ENCODE measurements at regions not wholly inside any gene's neighbourhood (a gene's known extent, or its start where the extent isn't known, plus 50 kb on each side); places are given as distances from the start of the nearest gene placed in this dataset.

DNA sequence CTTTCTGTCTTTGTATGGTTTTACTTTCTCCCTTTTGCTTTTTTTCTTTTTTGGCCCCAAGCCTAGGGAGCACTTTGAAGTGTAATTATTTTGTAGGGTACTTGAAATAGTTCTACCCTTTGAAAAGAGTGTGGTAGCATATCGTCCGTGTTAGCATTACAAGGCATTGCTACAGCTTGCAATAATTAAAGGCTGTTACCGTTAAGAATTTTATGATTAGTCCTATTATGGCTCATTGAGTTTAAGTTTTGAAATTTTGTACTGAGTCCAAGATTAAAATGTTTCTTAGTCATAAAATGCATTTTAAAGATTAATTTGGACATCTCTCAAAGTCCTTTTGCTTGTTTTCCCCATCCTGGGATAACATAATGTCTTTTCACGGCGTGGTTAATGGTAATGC, 490.0 kb upstream of the LRRN3 start:
- no peak overlapping the region for H3K56ac ChIP-seq (ENCODE audit: low read length)
- H3K27me3 ChIP-seq (ENCODE audit: insufficient read depth, low read length, poor library complexity) = no peaks in the 10 kb centered on the region
- no peaks in the 10 kb centered on the region for H3K36me3 ChIP-seq (ENCODE audit: control insufficient read depth, insufficient read depth, low read length)
- no peak overlapping the region for H3K23ac ChIP-seq (ENCODE audit: low read length)
- no peak overlapping the region for H2AK5ac ChIP-seq (ENCODE audit: low read length)
- H2BK5ac ChIP-seq (ENCODE audit: low read length) = no peak overlapping the region
- H3K18ac ChIP-seq (ENCODE audit: low read length) = no peak overlapping the region
- H2BK120ac ChIP-seq (ENCODE audit: low read depth, low read length) = no peak overlapping the region
- no peak overlapping the region for H4K5ac ChIP-seq (ENCODE audit: low read length)
- no peaks in the 10 kb centered on the region for H3K79me1 ChIP-seq (ENCODE audit: low read length)
- H3K4ac ChIP-seq (ENCODE audit: low read depth, low read length) = no peak overlapping the region
- H3K4me1 ChIP-seq (ENCODE audit: control insufficient read depth, low read depth, low read length) = no peaks in the 10 kb centered on the region
- no CpG with 5 or more reads among the region's 5 CpGs for WGBS (ENCODE audit: extremely low coverage, insufficient coverage, low lambda C conversion rate)
- no peak overlapping the region for H3K9ac ChIP-seq (ENCODE audit: low read length)
- H3K79me2 ChIP-seq (ENCODE audit: control insufficient read depth, insufficient read depth, low read length) = no peaks in the 10 kb centered on the region
- no peak overlapping the region for H3K27ac ChIP-seq (ENCODE audit: low read depth, low read length)
- no peak overlapping the region for H4K8ac ChIP-seq (ENCODE audit: low read depth, low read length)
- H2BK15ac ChIP-seq (replicated peaks; ENCODE audit: low read depth) = no peak overlapping the region
- H3K4me2 ChIP-seq (ENCODE audit: low read length) = no peak overlapping the region
- DNase-seq = no peak
- no peak overlapping the region for H3K4me3 ChIP-seq (ENCODE audit: low read length)

- no peak overlapping the region for H4K5ac ChIP-seq (ENCODE audit: low read length)
- no peaks in the 10 kb centered on the region for H3K36me3 ChIP-seq (ENCODE audit: control insufficient read depth, insufficient read depth, low read length)
- H3K4me1 ChIP-seq (ENCODE audit: control insufficient read depth, low read depth, low read length) = no peaks in the 10 kb centered on the region
- H3K79me2 ChIP-seq (ENCODE audit: control insufficient read depth, insufficient read depth, low read length) = no peaks in the 10 kb centered on the region
- no peaks in the 10 kb centered on the region for H3K79me1 ChIP-seq (ENCODE audit: low read length)
- no CpG with 5 or more reads among the region's 1 CpG for WGBS (ENCODE audit: extremely low coverage, insufficient coverage, low lambda C conversion rate)
- no peak overlapping the region for H2BK15ac ChIP-seq (replicated peaks; ENCODE audit: low read depth)
- no peak overlapping the region for H3K23ac ChIP-seq (ENCODE audit: low read length)
- H2AK5ac ChIP-seq (ENCODE audit: low read length) = no peak overlapping the region
- no peak overlapping the region for H2BK120ac ChIP-seq (ENCODE audit: low read depth, low read length)
- H4K8ac ChIP-seq (ENCODE audit: low read depth, low read length) = no peak overlapping the region
- no peak overlapping the region for H3K4ac ChIP-seq (ENCODE audit: low read depth, low read length)
- H3K27me3 ChIP-seq (ENCODE audit: insufficient read depth, low read length, poor library complexity) = no peaks in the 10 kb centered on the region
- H3K9ac ChIP-seq (ENCODE audit: low read length) = no peak overlapping the region
- no peak overlapping the region for H3K4me3 ChIP-seq (ENCODE audit: low read length)
- H3K18ac ChIP-seq (ENCODE audit: low read length) = no peak overlapping the region
- DNase-seq = no peak
- H3K4me2 ChIP-seq (ENCODE audit: low read length) = no peak overlapping the region
- no peak overlapping the region for H2BK5ac ChIP-seq (ENCODE audit: low read length)
- no peak overlapping the region for H3K56ac ChIP-seq (ENCODE audit: low read length)
- H3K27ac ChIP-seq (ENCODE audit: low read depth, low read length) = no peak overlapping the region
These were observed 489.2 kb upstream of the LRRN3 start for GRCh38 chr7:110601710-110602109.

GRCh38 chr7:110604206-110604605, 486.7 kb upstream of the LRRN3 start:
- H4K5ac ChIP-seq (ENCODE audit: low read length) = no peak overlapping the region
- H3K27ac ChIP-seq (ENCODE audit: low read depth, low read length) = no peak overlapping the region
- H3K23ac ChIP-seq (ENCODE audit: low read length) = no peak overlapping the region
- no peak for DNase-seq
- no peak overlapping the region for H3K4ac ChIP-seq (ENCODE audit: low read depth, low read length)
- no peaks in the 10 kb centered on the region for H3K79me1 ChIP-seq (ENCODE audit: low read length)
- no peak overlapping the region for H2BK120ac ChIP-seq (ENCODE audit: low read depth, low read length)
- WGBS (ENCODE audit: extremely low coverage, insufficient coverage, low lambda C conversion rate) = 100% methylated on average over 1 of the region's 4 CpGs
- no peaks in the 10 kb centered on the region for H3K4me1 ChIP-seq (ENCODE audit: control insufficient read depth, low read depth, low read length)
- H3K4me3 ChIP-seq (ENCODE audit: low read length) = no peak overlapping the region
- no peak overlapping the region for H2AK5ac ChIP-seq (ENCODE audit: low read length)
- H2BK5ac ChIP-seq (ENCODE audit: low read length) = no peak overlapping the region
- no peak overlapping the region for H2BK15ac ChIP-seq (replicated peaks; ENCODE audit: low read depth)
- no peaks in the 10 kb centered on the region for H3K27me3 ChIP-seq (ENCODE audit: insufficient read depth, low read length, poor library complexity)
- no peak overlapping the region for H3K4me2 ChIP-seq (ENCODE audit: low read length)
- H3K56ac ChIP-seq (ENCODE audit: low read length) = no peak overlapping the region
- H4K8ac ChIP-seq (ENCODE audit: low read depth, low read length) = no peak overlapping the region
- H3K36me3 ChIP-seq (ENCODE audit: control insufficient read depth, insufficient read depth, low read length) = no peaks in the 10 kb centered on the region
- no peaks in the 10 kb centered on the region for H3K79me2 ChIP-seq (ENCODE audit: control insufficient read depth, insufficient read depth, low read length)
- no peak overlapping the region for H3K18ac ChIP-seq (ENCODE audit: low read length)
- no peak overlapping the region for H3K9ac ChIP-seq (ENCODE audit: low read length)

GRCh38 chr7:110604885-110605284, 486.0 kb upstream of the LRRN3 start:
- Histone ChIP-seq H3K27me3 (ENCODE audit: insufficient read depth, low read length, poor library complexity) (no peaks in the 10 kb centered on the region), H3K79me2 (ENCODE audit: control insufficient read depth, insufficient read depth, low read length) (no peaks in the 10 kb centered on the region), H2BK120ac (ENCODE audit: low read depth, low read length) (no peak overlapping the region), H3K23ac (ENCODE audit: low read length) (no peak overlapping the region), H3K79me1 (ENCODE audit: low read length) (no peaks in the 10 kb centered on the region), H2BK5ac (ENCODE audit: low read length) (no peak overlapping the region), H3K4me3 (ENCODE audit: low read length) (no peak overlapping the region), H2AK5ac (ENCODE audit: low read length) (no peak overlapping the region), H3K27ac (ENCODE audit: low read depth, low read length) (no peak overlapping the region), H4K5ac (ENCODE audit: low read length) (no peak overlapping the region), H3K56ac (ENCODE audit: low read length) (no peak overlapping the region), H3K36me3 (ENCODE audit: control insufficient read depth, insufficient read depth, low read length) (no peaks in the 10 kb centered on the region), H4K8ac (ENCODE audit: low read depth, low read length) (no peak overlapping the region), H3K4ac (ENCODE audit: low read depth, low read length) (no peak overlapping the region), H3K4me2 (ENCODE audit: low read length) (no peak overlapping the region), H3K4me1 (ENCODE audit: control insufficient read depth, low read depth, low read length) (no peaks in the 10 kb centered on the region), H3K18ac (ENCODE audit: low read length) (no peak overlapping the region), H2BK15ac (replicated peaks; ENCODE audit: low read depth) (no peak overlapping the region), H3K9ac (ENCODE audit: low read length) (no peak overlapping the region)
- no peak for DNase-seq

GRCh38 chr7:110607050-110607857, 483.7 kb upstream of the LRRN3 start:
- H3K4me2 ChIP-seq (ENCODE audit: low read length) = no peak overlapping the region
- H3K4me1 ChIP-seq (ENCODE audit: control insufficient read depth, low read depth, low read length) = no peaks in the 10 kb centered on the region
- no CpG with 5 or more reads among the region's 4 CpGs for WGBS (ENCODE audit: extremely low coverage, insufficient coverage, low lambda C conversion rate)
- no peak overlapping the region for H2AK5ac ChIP-seq (ENCODE audit: low read length)
- H4K8ac ChIP-seq (ENCODE audit: low read depth, low read length) = no peak overlapping the region
- H3K27ac ChIP-seq (ENCODE audit: low read depth, low read length) = no peak overlapping the region
- DNase-seq = no peak
- no peak overlapping the region for H2BK5ac ChIP-seq (ENCODE audit: low read length)
- no peak overlapping the region for H3K4me3 ChIP-seq (ENCODE audit: low read length)
- no peak overlapping the region for H3K4ac ChIP-seq (ENCODE audit: low read depth, low read length)
- H3K56ac ChIP-seq (ENCODE audit: low read length) = no peak overlapping the region
- no peaks in the 10 kb centered on the region for H3K36me3 ChIP-seq (ENCODE audit: control insufficient read depth, insufficient read depth, low read length)
- no peak overlapping the region for H3K9ac ChIP-seq (ENCODE audit: low read length)
- H4K5ac ChIP-seq (ENCODE audit: low read length) = no peak overlapping the region
- H2BK120ac ChIP-seq (ENCODE audit: low read depth, low read length) = no peak overlapping the region
- no peak overlapping the region for H3K23ac ChIP-seq (ENCODE audit: low read length)
- no peaks in the 10 kb centered on the region for H3K27me3 ChIP-seq (ENCODE audit: insufficient read depth, low read length, poor library complexity)
- no peaks in the 10 kb centered on the region for H3K79me2 ChIP-seq (ENCODE audit: control insufficient read depth, insufficient read depth, low read length)
- no peaks in the 10 kb centered on the region for H3K79me1 ChIP-seq (ENCODE audit: low read length)
- no peak overlapping the region for H2BK15ac ChIP-seq (replicated peaks; ENCODE audit: low read depth)
- H3K18ac ChIP-seq (ENCODE audit: low read length) = no peak overlapping the region

DNA sequence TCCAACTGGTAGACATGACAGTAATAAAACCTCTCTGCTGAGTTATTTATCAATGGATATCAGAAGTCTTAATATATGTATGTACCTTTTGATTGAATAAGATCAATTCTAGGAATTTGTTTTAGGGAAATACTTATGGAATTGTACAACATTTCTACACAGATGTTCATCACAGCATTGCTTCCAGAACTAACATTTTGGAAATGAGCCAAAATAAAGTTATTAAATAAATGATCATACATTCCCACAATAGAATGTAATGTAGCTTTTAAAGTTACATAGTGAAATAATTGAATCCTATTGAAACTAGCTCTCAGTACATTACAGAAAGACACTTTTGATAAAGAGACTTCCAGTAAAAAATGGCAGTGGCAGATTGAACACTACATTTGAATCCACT, 481.6 kb upstream of the LRRN3 start:
- Histone ChIP-seq H2BK15ac (replicated peaks; ENCODE audit: low read depth) (no peak overlapping the region), H2BK120ac (ENCODE audit: low read depth, low read length) (no peak overlapping the region), H3K9ac (ENCODE audit: low read length) (no peak overlapping the region), H2BK5ac (ENCODE audit: low read length) (no peak overlapping the region), H3K4me1 (ENCODE audit: control insufficient read depth, low read depth, low read length) (no peaks in the 10 kb centered on the region), H4K5ac (ENCODE audit: low read length) (no peak overlapping the region), H3K79me1 (ENCODE audit: low read length) (no peaks in the 10 kb centered on the region), H3K4me3 (ENCODE audit: low read length) (no peak overlapping the region), H3K79me2 (ENCODE audit: control insufficient read depth, insufficient read depth, low read length) (no peaks in the 10 kb centered on the region), H3K27ac (ENCODE audit: low read depth, low read length) (no peak overlapping the region), H3K18ac (ENCODE audit: low read length) (no peak overlapping the region), H3K4ac (ENCODE audit: low read depth, low read length) (no peak overlapping the region), H3K36me3 (ENCODE audit: control insufficient read depth, insufficient read depth, low read length) (no peaks in the 10 kb centered on the region), H3K27me3 (ENCODE audit: insufficient read depth, low read length, poor library complexity) (no peaks in the 10 kb centered on the region), H2AK5ac (ENCODE audit: low read length) (no peak overlapping the region), H3K4me2 (ENCODE audit: low read length) (no peak overlapping the region), H3K23ac (ENCODE audit: low read length) (no peak overlapping the region), H4K8ac (ENCODE audit: low read depth, low read length) (no peak overlapping the region), H3K56ac (ENCODE audit: low read length) (no peak overlapping the region)
- DNase-seq = no peak

Data from mesendoderm (in vitro differentiated cells).